HG03342 (cell line): ENCODE measurements at regions not wholly inside any gene's neighbourhood (a gene's known extent, or its start where the extent isn't known, plus 50 kb on each side); places are given as distances from the start of the nearest gene placed in this dataset.

Source experiments
- ATAC-seq: cut with Tn5 transposase; IDR thresholded peaks from one replicate; pipeline ENCODE4 v1.9.1; 2021; ENCODE audit warnings: mild to moderate bottlenecking, moderate library complexity; ENCODE audit not compliant: unreplicated experiment

DNA sequence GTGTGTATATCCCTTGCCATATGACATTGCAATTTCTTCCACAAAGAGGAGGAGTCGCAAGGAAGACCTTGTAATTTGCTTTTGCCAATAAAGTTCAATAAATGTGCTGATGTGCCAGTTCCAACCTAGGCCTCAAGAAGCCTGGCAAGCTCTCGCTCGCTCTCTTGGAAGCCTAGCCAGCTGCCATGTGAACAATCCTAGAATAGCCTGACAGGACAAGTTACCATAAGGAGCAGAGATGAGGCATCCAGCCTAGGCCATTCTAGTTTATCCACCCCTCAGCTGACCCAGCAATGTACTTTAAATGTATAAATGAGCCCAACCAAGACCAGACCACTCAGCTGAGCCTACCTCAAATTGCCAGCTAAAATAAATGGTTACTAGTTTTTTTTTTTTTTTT, 145.7 kb upstream of the QRFPR start:
- ATAC-seq: no peak

GRCh38 chr4:121519236-121519838, 138.5 kb upstream of the QRFPR start:
- ATAC-seq: no peak

- no peak for ATAC-seq
Measured at GRCh38 chr4:121517241-121517640, 136.4 kb upstream of the QRFPR start.

DNA sequence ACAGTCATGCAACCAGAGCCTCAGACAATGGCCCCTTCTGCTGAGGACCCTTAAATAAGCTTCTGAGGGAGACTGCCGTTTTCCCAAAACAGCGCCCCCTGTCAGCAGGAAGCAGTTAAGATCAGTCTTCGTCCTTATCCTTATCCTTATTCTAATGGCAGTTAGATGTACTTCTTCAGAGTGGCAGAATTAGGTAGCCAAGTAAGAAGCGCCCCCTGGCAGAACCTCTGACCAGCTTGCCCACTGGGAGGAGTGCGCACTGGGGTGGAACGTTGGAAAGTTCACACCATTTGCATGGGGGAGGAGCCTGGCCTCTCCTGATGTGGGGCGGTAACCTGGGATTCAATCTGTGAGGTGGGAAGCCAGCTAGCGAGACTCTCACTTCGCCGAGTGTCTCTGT, 133.6 kb upstream of the QRFPR start:
- no peak for ATAC-seq

- ATAC-seq: peak; percentile 65
Measured at GRCh38 chr4:121510341-121510874, 129.6 kb upstream of the QRFPR start.

GRCh38 chr4:121485190-121485804, 104.5 kb upstream of the QRFPR start:
- ATAC-seq: no peak

GRCh38 chr4:121484633-121485032, 103.8 kb upstream of the QRFPR start:
- ATAC-seq: peak; percentile 96

DNA sequence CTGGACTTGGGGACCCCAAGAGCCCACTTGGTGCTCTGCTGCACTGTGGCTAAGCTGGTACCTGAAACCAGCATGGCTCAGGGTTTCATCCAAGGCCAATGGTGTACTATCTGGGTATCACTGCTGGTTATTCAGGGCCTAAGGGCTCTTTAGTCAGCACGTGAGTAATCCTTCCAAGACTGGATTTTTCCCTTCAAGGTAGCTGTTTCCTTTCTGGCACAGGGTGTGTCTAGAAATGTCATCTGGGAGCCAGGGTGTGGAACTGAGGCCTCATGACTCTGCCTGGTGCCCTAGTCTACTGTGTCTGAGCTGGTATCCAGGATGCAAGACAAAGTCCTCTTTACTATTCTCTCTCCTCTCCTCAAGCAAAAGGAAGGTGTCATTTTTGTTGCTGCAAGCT, 99.0 kb upstream of the QRFPR start:
- no peak for ATAC-seq

DNA sequence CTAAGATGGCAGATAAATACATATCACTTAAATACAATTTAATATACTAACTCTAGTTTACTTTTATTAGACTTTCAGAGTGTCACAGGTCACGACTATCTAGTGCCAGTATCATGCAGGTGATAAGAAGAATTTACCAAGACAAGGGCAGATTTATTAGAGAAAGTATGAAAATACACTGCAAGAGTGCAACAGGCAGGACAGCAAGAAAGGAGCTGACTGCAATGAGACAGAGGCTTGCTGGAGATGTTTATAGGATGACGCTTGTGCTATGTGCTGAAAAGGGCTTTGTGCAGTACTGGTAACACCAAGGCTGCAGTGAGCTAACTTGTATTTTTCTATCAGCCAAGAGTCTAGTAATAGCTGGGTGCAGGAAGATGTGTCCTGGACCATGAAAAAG, 96.7 kb upstream of the QRFPR start:
- no peak for ATAC-seq

DNA sequence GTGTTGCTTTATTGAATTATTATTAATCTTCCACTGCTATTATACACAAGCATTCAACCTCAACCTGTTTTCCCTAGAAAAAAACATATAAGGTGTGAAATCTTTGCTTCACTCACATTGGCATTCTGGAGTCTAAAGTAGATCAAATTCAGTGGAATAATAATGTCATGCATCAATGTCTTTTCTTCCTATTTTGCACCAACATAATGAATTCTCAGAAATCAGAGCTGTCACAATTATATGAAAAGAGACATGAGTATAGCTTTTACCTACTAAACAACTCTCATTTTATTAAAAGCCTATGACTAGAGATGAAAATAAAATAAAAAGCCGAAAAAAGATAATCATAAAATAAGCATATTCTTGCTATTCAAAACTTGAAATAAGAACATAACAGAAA, 96.3 kb upstream of the QRFPR start:
- no peak for ATAC-seq

DNA sequence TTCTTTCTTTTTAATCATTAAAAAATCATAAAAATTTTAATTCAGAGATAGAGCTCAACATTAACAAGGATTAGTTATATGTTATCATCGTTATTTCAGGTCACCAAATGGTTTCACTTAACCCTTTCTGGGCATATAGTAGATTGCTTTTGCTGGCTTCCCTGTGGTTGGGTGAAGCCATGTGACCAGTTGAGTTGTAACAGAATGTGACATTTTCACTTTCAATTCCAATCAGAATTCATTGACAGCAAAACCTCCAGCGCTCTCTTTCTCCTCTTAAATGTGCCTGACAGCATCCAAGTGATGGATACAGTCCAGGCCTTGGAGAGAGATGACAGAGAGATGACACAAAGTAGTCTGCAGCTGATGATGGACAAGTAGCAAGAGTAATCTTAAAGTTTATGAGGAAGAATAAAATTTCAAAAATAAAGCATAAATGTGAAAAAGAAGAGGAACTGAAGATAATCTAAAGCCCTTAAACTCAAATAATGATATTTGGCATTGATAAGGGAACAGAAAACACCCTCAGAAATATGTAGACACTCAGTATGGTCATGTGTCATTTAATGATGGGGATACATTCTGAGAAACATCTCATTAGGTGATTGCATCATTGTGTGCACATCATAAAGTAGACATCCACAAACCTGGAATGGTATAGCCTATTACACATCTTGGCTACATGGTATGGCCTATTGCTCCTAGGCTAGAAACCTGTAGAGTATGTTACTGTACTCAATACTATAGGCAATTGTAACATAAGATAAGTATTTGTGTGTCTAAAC, 92.3 kb upstream of the QRFPR start:
- peak; percentile 89 for ATAC-seq

- ATAC-seq: no peak
Measured at GRCh38 chr4:121464854-121465253, 84.0 kb upstream of the QRFPR start.

DNA sequence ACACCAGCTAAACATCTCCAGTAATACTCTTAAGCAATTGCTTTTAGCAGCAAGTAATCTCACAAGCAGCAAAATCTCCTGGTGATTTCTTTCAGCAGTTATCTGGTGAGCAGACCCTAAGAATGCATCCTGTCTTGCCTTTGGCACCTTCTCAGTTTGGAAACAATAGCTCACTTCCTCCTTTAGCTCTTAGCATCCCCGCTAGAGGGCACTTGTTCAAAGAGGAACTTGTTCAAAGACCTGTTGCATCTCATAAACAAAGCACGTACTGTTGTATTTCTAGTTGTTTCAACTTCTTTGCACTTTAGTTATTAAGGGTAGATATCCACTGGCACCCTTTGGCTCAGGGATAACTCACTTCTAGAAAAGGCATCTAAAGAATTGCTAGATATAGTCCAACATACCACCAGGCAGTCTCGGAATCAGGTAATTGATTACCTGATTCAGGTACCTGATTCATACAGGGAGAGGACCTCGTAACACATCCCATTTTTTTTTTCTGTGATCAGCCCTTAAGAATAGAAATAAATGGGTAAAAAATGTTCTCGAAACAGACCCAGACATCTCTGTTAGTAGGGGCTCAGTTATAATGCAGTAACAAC, 81.9 kb upstream of the QRFPR start:
- ATAC-seq: peak; percentile 88

DNA sequence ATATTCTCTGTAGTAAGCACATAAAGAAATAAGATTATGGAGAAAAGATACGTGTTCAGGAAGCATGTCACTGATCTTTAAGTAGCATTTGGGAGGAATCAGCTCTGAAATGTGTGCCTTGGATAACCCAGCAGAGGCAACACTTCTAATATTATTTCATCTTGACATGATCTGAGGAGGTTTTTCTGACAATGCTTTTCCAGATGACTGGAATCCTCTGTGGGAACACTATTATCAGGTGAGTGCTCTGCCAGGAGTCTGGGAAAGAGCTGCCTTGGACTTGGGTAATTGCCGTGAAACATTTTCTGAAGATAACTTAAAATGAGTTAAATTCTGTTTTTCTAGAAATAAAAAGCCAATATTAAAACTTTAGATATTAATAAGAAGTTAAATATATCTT, 78.2 kb upstream of the QRFPR start:
- no peak for ATAC-seq

- ATAC-seq: no peak
Measured at GRCh38 chr4:121457278-121457875, 76.6 kb upstream of the QRFPR start.

GRCh38 chr4:121455285-121455684, 74.5 kb upstream of the QRFPR start:
- ATAC-seq: no peak

DNA sequence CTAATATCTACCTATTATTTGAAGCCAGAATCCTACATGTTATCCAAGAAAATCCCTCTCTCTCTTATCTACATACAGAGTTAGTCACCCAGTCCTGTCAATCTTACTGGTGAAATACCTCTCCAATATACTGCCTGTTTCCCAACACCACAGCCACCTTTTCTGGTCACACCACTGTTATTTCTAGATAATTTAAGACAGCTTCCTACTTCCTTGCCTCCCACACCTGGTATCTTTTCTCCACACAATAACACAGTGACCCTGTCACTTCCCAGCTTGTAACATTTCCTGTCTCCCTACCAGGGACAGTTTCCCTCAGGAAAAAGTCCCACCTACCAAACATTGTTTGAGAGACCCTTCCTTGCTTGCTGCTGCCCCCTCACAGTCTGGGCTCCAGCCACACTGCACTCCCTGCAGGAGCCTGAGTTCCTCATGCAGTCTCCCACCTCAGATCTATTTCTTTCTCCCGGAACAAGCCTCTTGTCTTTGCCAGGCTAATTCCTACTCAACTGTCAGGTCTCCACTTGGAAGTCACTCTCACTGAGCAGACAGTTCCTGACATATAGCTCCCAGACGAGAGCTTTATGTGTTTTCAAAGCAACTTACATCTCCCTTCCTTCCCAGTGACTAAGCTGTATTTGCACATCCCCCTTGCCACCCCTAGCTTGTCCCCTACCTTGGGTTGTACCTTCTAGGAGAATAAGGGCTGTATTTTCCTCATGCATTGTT, 73.6 kb upstream of the QRFPR start:
- no peak for ATAC-seq

- no peak for ATAC-seq
Measured at GRCh38 chr4:121451310-121451709, 70.5 kb upstream of the QRFPR start.

DNA sequence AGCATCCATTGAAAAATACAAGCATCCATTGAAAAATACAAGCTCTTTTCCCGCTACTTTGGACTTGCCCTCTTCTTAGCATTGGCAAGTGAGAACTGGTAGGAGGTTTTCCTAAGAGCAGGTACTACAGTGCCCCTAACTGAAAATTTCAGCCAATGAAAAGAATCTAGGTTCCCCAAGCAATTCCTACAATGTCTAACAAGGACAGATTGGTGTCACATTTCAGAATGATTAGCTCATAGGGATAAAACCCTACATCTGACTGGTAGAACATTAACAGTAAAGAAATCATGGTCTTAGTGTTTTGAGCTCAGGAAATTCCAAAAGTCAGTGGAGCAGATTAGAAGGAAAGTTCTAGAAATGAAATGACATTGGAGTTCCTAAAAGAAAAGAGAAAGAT, 68.6 kb upstream of the QRFPR start:
- ATAC-seq: no peak

DNA sequence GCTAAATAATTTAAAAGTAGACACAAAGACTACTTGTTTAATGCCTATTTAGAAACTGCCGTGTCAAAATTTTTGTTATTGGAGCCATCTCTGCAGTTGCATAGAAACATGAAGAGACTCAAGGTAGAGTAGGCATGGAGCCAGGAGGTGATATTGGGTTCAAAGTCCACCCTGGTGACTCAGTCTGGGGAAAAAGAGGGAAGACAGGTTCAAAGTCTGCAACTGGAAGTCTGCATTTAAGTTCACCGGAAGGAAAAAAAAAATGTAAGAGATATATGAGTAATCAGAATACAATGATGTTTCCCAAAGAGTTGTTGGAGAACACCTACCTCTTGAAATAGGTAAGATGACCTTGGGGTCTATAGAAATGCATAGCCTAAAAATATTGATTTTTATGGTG, 67.4 kb upstream of the QRFPR start:
- no peak for ATAC-seq

DNA sequence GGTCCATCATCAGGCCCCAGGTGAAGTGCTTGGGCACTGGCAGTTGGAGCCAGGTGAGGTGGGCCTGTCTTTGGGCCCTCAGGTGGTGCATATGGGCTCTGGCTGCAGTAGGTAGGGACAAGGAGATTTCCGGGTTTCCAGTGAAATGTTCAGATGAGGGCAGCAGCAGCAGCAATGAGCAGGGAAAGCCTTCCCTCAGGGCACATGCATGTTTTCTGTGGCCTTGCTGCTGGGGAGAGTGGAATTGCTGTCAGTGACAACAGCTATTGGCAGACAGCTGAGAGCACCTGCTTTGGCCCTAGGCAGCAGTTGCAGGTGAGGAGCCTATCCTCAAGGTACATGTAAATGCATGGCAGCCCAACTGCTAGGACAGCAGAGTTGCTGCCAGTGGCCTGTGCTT, 58.9 kb upstream of the QRFPR start:
- no peak for ATAC-seq
